GM12878 (cell line): ENCODE measurements at regions not wholly inside any gene's neighbourhood (a gene's known extent, or its start where the extent isn't known, plus 50 kb on each side); places are given as distances from the start of the nearest gene placed in this dataset.
"Not testable (repeated sequence)": the region's sequence is repeated elsewhere in the genome, so short reads cannot be mapped to it uniquely, and the experiment has no call there.

Source experiments
- EZH2 ChIP-seq: IDR thresholded peaks from 2 replicates; pipeline ENCODE4 v1.6.1; 2012; ENCODE audit warnings: low read depth, mild to moderate bottlenecking, control low read depth, inconsistent platforms, low read length, borderline replicate concordance; ENCODE audit not compliant: control insufficient read depth
- MLLT1 ChIP-seq: fragments of 450-650 bp; IDR thresholded peaks from 2 replicates; pipeline ENCODE4 v1.6.1; 2016; ENCODE audit warnings: mild to moderate bottlenecking
- RCOR1 ChIP-seq: conservative IDR thresholded peaks from 2 replicates; pipeline ENCODE4 v1.6.1; 2012; ENCODE audit warnings: low read depth, low read length, improper control_type of control experiment
- SMARCA5 ChIP-seq: fragments of 450-650 bp; IDR thresholded peaks from 2 replicates; pipeline ENCODE4 v1.6.1; 2017; ENCODE audit warnings: mild to moderate bottlenecking
- ZNF24 ChIP-seq: fragments of 450-650 bp; IDR thresholded peaks from 2 replicates; pipeline ENCODE4 v1.6.1; 2017; ENCODE audit warnings: antibody characterized with exemption, mild to moderate bottlenecking
- TF ChIP-seq, protein P1 (sequence below), 3 experiments: IDR thresholded peaks in 2 of 3; conservative IDR thresholded peaks in 1 of 3; 2 replicates each; pipeline ENCODE4 v1.5.1; 2011; ENCODE audit warnings: low read depth in 3 of 3, low read length in 3 of 3, mild to moderate bottlenecking in 3 of 3, control low read depth in 2 of 3, moderate library complexity in 2 of 3, inconsistent platforms in 1 of 3, mixed read lengths in 1 of 3; ENCODE audit not compliant: control insufficient read depth in 2 of 3, insufficient read depth in 1 of 3; ENCODE audit errors: extremely low read depth in 1 of 3
- TF ChIP-seq, protein P2 (sequence below): IDR thresholded peaks from 2 replicates; pipeline ENCODE4 v1.6.1; 2012; ENCODE audit warnings: mild to moderate bottlenecking, low read depth, low read length

DNA sequence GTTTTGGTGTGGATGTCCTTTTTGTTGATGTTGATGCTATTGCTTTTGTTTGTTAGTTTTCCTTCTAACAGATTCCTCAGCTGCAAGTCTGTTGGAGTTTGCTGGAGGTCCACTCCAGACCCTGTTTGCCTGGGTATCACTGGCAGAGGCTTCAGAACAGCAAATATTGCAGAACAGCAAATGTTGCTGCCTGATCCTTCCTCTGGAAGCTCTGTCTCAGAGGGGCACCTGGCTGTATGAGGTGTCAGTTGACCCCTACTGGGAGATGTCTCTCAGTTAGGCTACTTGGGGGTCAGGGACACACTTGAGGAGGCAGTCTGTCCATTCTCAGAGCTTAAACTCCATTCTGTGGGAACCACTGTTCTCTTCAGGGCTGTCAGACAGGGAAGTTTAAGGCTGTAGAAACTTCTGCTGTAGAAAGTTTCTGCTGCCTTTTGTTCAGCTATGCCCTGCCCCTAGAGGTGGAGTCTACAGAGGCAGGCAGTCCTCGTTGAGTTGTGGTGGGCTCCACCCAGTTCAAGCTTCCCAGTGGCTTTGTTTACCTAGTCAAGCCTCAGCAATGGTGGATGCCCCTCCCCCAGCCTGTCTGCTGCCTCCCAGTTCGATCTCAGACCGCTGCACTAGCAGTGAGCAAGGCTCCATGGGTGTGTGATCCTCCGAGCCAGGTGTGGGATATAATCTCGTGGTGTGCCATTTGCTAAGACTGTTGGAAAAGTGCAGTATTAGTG lies 166.4 kb upstream of the TPTE start:
- TF ChIP-seq EZH2, RCOR1, SMARCA5, MLLT1, ZNF24: not testable (repeated sequence)
- TF ChIP-seq, protein P1, sequence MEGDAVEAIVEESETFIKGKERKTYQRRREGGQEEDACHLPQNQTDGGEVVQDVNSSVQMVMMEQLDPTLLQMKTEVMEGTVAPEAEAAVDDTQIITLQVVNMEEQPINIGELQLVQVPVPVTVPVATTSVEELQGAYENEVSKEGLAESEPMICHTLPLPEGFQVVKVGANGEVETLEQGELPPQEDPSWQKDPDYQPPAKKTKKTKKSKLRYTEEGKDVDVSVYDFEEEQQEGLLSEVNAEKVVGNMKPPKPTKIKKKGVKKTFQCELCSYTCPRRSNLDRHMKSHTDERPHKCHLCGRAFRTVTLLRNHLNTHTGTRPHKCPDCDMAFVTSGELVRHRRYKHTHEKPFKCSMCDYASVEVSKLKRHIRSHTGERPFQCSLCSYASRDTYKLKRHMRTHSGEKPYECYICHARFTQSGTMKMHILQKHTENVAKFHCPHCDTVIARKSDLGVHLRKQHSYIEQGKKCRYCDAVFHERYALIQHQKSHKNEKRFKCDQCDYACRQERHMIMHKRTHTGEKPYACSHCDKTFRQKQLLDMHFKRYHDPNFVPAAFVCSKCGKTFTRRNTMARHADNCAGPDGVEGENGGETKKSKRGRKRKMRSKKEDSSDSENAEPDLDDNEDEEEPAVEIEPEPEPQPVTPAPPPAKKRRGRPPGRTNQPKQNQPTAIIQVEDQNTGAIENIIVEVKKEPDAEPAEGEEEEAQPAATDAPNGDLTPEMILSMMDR (IDR thresholded peaks at IDR 0.05 in 2 of 3, conservative IDR thresholded peaks at IDR 0.05 in 1 of 3; ENCODE audit: control insufficient read depth in 2 of 3, extremely low read depth in 1 of 3, insufficient read depth in 1 of 3, low read depth in 3 of 3, low read length in 3 of 3): not testable (repeated sequence)
- TF ChIP-seq, protein P2, sequence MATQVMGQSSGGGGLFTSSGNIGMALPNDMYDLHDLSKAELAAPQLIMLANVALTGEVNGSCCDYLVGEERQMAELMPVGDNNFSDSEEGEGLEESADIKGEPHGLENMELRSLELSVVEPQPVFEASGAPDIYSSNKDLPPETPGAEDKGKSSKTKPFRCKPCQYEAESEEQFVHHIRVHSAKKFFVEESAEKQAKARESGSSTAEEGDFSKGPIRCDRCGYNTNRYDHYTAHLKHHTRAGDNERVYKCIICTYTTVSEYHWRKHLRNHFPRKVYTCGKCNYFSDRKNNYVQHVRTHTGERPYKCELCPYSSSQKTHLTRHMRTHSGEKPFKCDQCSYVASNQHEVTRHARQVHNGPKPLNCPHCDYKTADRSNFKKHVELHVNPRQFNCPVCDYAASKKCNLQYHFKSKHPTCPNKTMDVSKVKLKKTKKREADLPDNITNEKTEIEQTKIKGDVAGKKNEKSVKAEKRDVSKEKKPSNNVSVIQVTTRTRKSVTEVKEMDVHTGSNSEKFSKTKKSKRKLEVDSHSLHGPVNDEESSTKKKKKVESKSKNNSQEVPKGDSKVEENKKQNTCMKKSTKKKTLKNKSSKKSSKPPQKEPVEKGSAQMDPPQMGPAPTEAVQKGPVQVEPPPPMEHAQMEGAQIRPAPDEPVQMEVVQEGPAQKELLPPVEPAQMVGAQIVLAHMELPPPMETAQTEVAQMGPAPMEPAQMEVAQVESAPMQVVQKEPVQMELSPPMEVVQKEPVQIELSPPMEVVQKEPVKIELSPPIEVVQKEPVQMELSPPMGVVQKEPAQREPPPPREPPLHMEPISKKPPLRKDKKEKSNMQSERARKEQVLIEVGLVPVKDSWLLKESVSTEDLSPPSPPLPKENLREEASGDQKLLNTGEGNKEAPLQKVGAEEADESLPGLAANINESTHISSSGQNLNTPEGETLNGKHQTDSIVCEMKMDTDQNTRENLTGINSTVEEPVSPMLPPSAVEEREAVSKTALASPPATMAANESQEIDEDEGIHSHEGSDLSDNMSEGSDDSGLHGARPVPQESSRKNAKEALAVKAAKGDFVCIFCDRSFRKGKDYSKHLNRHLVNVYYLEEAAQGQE: not testable (repeated sequence)
